GM18861 (cell line): ENCODE measurements at regions not wholly inside any gene's neighbourhood (a gene's known extent, or its start where the extent isn't known, plus 50 kb on each side); places are given as distances from the start of the nearest gene placed in this dataset.

ENCODE experiments used
- ATAC-seq: cut with Tn5 transposase; IDR thresholded peaks from one replicate; pipeline ENCODE4 v1.9.1; 2021; ENCODE audit not compliant: unreplicated experiment

DNA sequence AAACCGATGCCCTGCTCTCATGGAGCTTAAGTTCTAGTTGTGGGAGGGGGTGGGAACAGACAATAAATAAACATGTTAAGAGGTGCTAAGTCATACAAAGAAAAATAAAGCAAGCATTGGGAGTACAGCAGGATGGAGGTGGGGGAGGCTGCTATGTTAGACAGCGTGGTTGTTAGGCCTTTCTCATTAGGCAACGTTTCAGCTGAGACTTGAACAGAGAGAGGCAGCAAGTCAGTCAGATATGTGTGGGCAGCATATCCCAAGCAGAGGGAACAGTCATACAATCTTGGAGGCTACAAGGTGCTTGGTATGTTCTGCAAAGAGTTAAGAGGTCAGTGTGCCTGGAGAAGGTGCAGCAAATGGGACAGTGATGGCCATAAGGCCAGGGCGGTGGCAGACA lies 97.7 kb upstream of the CCDC196 start:
- ATAC-seq, result no peak

DNA sequence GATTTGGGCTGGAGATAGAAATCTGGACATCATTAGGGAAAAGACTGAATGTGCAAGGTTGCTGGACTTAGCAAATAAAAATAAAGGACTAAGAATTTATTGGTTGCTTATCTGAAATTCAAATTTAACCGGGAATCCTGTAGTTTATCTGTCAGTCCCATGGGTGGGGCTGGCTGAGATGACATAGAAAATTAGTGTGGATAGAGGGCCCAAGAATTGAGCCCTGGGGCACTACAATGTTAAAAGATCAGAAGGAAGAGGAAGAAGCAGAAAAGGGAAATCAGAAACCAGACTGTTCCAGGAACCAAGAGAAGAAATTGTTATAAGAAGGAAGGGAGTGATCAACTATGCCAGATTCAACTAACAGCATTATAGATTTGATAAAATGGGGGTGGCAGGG lies 96.7 kb upstream of the CCDC196 start:
- ATAC-seq, result no peak

DNA sequence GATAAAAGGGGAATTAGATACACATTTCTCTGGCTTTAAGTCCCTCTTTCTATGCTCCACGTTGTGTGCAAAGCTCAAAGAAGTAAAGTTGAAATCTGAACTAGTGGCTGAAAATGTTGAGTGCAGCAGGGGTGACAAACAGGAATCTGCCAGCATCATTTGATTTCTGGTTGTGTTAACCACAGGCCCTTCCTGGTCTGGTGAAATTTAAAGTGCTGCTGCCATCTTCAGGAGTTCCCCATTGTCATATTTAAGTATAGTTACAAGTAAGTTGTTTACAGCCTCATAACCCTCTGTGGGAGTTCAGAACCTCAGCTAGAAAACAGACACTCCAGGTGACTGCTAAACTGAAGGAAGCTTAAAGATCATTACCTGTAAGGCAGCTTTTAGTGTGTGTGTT lies 90.9 kb upstream of the CCDC196 start:
- ATAC-seq, result no peak

DNA sequence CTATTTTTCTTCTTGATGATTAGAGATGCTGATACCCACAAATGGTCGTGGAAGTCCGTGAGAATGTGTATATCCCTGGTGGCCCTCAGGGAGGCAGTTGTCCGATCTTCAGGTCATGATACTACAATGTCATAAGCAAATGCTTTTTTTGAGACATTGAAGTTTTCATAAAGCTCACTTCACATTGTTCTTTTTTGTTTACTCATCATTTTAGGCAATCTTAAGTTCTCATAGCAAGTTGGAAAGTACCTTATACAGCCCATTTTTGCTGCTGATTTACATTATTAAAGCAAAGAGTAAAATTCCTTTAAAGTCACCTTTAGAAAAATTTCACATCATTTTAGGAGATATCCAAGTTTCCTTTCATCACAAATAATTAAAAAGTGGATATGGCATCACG lies 90.0 kb upstream of the CCDC196 start:
- ATAC-seq, result no peak

DNA sequence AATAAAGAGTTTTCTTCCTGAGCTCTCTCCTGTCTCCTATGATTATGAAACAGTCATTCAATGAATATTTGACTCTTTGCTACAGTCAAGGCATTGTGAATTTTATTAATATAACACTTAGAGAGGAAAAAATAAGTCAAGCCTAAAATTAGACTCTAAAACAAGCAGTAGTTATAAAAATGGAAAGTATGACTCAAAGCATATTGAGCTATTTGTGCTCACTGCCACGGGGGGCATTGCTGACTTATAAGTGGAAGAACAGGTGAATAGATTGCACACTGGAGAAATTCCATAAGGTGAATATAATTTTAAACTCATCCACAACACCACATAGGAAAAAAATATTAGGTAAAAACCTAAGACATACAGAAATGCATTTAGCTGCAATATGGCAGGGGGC lies 87.7 kb upstream of the CCDC196 start:
- ATAC-seq, result no peak

DNA sequence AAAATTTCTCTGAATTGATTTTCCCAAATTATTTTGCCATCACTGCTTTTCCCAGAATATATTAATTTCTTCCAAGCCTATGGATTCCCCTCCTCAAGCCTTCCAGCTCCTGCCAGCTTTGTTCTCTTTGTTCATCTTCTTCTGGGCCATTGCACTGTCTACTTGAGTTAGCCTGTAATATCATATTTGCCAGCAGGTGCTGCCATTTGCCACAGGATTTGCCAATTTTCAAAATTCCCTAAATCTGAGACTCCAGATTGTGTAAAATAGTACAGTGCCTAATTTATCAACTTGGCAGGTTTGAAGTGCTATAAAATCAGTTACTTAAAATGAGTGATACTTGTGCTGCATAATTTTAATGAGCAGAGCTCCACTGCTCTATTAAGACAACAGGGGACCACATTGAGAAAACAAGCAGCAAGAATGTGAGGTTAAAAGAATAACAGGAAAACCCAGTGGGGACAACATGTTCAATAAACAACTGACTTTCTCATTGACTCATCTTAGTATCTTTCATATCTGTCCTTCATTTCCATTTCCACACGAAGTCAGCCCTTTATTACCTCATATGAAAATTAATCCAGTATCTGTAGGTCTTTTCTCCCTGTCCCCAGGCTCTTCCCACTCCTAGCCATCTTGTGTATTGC lies 84.6 kb upstream of the CCDC196 start:
- ATAC-seq, result no peak

DNA sequence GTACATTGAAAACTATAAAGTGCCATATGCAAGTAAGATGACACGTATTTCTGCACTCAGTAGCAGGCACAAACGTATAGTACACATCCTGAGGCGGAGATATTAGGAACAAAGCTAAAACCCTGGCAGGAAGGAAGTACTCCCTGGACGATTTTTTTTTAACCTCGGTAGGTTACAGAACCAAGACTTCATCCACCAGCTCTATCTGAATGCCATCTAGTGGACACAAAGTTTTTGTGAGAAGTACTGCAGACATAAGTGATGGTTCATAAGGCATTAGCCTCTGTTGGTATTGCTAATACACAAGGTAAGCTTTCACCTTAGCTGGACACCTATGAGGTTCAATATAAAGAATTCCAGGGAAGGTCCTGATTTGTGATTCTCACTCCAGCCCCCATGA lies 83.0 kb upstream of the CCDC196 start:
- peak; percentile 48 for ATAC-seq

DNA sequence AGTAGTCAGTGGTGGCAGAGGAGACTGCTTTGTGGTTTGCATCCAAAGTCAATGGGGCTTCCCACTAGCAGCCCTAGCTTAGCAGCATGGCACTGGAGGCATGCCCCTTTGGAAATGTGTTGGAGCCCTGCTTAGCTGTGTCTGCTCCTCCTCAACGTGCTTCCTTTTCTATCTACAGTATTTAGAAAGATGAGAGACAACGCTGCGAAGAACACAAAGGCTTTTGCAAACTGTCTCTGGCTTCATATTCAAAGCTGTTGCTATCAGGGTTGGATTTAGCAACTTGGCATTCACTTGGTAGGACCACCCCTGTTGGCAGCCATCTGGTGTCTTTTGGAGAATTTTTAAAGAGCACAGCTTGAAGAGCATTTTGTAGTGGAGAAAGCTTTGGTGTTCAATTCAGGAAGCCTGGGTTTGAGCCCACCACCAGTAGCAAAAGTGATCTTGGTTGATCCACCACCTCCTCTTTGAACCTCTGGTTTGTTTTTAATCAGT lies 82.1 kb upstream of the CCDC196 start:
- ATAC-seq, result no peak

DNA sequence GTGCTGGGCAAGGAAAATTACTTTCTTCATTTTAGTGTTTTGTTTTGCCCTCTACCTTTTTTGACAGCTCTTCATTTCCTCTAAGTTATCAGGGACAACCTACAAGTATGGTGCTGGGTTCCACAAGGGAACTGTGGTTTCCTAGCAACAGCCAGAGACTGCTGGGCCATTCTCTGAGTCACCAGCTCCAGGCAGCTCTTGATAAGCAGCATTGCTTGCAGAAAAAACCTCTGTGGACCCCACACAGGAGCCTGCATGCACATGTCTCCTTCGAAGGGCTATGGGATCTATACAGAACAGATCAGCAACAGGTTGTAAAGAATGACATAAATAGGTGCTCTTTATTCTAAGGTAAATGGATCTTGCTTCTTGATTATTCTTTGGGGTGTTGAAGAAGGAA lies 81.0 kb upstream of the CCDC196 start:
- ATAC-seq, result no peak

DNA sequence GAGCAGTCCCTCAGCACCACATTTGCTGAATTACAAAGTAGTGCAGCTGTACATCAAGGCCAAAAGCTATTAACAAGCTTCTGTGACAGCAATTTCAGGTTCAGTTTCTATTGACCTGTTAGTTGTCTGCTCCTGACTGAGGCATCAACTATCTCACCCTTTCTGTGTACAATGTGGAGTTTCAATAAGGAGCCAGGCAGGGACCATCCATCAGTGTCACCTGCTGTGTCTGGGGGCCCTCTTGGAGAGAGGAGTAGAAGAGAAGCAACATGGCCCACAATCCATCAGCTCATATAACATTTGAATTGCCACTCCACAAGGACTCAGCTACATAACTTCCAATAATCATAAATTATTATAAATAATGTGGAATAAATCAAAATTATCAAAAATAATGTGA lies 72.3 kb upstream of the CCDC196 start:
- ATAC-seq, result no peak

DNA sequence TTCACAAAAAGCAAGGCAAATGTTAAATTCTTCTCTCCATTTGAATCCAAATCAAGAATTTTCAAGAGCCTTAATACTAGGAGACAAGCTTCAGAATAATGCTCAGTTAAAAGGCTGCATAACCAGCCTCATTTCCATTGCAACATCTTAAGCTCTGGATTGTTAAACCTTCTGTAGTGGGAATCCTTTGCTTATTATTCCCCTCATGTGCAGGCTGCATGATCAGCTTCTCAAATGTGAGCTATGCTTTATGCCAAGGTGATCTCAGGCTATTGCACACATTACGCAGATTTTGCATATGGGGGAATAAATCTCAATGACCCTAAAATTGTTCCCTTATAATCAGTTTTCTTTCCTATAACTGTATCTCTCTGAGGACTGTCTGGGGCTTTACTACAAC lies 71.7 kb upstream of the CCDC196 start:
- ATAC-seq, result no peak

DNA sequence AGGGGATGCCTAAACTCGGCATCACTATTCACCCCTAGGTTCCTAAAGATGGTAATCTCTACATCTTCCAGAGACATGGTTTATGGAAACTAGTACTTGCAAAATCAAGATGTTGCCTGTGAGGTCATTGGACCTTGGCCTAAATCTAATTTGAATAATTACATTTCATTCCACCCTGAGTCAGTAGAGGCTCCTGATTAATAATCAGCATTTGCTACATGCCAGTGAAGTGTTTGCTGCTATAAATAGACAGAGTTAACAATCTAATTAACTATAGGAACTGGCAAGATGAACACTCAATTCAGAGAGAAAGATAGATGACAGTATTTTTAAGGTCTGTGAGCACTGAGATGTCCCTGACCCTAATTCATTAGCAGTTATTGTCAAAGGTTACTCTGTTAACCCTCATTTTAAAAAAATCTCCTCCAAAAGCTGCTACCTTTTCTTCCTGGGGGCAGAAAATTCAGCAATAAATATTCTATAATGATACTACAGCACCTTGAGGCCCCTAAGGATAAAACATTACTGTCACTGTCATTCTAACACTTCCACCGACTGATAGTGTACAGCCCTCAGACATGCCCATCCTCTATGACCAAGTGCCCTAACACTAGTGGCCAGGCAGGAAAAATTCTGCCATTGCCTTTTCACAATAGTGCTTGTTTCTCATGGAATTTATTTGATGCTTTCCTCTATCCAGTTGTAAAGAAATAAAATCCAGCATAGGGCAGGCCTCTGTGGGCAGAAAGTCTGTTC lies 65.7 kb upstream of the CCDC196 start:
- ATAC-seq, result no peak

DNA sequence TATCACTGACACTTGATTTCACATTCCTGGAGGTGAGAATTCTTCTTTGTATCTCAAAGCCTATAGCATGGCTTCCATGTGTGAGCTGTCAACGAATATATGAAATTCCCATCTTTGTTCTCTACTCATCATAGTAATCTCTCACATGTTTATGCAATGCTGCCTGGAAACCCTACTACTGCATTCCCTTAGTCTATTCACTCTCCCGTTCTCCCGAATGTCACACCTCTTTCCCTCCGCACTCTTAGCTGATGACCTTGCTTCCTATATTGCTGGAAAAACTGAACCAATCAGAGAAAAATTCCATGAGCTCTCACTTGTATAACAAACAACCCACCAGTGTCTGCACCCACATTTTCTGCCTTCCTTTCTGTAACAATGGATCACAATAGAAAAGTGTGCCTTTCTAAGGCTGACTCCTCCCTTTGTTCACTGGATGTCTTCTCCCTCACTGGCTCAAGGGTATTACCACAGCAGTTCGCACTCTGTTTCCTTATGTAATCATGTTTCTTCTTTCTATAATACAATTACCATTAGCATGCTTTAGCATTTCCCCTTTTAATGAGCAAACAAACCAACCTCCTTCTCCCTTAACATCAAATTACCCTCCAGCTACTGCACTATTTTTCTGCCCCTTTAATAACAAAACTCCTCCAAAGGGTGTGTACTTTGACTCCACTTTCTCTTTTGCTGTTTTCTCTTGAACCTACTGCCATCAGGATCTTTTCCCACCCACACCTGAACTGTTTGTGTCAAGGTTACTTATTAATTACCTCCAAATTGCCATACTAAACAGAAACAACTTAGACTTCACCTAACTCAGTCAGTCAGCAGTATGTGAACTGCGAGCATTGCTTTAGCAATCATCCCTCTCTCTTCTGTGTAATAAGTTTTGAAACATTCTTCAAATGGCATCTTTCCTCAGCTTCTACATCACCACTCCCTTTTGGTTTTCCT lies 63.9 kb upstream of the CCDC196 start:
- no peak for ATAC-seq

DNA sequence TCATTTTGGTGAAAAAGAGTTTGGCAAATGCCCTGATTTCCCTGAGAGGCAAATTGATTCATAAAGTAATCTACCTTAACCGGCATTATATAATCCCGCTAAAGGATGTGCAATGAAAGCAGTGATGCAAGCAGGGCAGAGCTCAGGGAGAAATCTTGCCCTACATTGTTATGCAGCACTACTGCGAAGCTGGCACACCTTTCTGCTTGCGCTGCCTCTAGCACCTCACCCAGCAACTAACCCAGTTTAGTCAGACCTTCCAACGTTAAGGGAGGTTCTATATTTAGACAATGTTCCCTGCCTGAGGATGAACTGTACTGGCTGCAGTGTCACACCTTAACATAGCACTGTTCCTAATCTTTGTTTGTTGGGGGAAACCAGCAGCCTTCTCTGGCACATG lies 60.8 kb upstream of the CCDC196 start:
- no peak for ATAC-seq

DNA sequence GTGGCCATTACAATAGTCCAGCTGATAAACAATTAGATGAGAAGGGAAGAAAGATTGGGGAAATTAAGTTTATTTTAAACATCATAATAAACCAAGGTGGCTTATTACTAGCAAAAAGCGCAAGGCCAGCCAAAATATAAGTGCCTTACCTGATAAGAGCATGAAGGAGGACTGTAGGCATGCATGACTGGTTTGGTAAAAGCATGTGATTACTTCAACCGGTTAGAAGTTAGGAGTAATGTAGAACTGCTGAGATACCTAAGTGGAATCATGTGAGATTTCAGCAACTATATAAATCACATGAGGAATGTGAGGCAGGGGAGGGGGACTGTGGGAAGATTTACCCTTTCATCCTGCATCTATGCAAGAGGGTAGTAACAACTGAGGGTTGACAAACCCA lies 59.7 kb upstream of the CCDC196 start:
- ATAC-seq, result no peak

DNA sequence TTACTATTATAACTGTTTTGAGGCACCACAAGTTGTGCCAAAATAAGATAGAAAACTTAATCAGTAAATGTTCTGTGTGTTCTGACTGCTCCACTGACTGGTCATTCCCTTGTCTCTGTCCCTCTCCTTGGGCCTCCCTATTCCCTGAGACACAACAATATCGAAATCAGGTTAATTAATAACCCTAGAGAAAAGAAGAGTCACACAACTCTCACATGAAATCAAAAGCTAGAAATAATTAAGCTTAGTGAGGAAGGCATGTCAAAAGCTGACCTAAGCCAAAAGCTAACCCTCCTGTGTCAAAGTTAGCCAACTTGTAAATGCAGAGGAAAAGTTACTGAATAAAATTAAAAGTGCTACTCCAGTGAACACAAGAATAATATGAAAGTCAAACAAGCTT lies 53.8 kb upstream of the CCDC196 start:
- no peak for ATAC-seq

DNA sequence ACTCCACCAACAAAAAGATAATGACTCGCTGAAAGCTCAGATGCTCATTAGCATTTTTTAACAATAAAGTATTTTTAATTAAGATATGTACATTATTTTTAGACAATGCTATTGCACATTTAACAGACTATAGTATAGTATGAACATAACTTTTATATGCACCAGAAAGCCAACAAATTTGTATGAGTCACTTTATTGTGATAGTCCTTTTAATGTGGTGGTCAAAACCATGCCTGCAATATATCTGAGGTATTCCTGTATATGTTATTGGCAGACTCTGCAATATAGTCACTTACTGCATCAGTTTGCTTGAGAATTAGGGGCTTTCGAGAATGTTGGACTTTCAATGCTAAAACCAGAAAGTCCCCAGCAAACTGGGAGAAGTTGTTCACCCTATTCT lies 51.7 kb upstream of the CCDC196 start:
- no peak for ATAC-seq

DNA sequence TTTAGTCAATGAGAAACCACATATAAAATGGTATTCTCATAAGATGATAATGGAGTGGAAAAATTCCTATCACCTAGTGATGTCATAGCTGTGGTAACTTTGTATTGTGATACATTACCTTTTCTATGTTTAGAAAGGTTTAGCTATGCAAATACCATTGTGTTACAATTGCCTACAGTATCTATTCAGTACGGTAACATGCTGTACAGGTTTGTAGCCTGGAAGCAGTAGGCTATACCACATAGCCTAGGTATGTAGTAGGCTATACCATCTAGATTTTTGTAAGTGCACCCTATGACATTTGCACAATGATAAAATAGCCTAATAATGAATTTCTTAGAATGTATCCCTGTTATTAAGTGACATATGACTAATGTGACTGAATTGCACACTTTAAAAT lies 50.5 kb upstream of the CCDC196 start:
- no peak for ATAC-seq
